ENCODE measurements at regions not wholly inside any gene's neighbourhood (a gene's known extent, or its start where the extent isn't known, plus 50 kb on each side); places are given as distances from the start of the nearest gene placed in this dataset.

DNA sequence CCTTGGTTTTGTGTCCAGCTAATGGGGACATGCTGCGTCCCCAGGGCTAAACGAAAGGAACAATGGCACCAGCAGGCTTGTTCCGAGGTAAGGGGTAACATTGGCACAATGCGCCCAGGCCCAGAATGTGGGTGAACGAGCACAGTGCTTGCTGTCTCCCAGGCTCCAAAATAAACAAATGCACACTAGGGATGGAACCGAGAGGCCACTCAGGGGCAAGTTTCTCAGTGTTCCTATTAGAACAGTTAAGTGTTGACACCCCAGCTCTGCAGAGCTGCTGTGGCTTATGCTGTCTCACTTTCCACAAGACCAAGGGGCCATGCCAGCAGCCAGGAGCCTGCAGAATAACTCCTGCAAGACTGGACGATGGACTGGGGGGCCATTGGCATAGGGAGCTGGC lies 492.4 kb downstream of the GADD45G start:
- no peak overlapping the region for H3K4me3 ChIP-seq (replicated peaks in 1 of 3; ENCODE audit: low read depth in 2 of 3, low read length in 3 of 3)
- WGBS (ENCODE audit: insufficient coverage), result 95% methylated on average over 7 of the region's 7 CpGs

DNA sequence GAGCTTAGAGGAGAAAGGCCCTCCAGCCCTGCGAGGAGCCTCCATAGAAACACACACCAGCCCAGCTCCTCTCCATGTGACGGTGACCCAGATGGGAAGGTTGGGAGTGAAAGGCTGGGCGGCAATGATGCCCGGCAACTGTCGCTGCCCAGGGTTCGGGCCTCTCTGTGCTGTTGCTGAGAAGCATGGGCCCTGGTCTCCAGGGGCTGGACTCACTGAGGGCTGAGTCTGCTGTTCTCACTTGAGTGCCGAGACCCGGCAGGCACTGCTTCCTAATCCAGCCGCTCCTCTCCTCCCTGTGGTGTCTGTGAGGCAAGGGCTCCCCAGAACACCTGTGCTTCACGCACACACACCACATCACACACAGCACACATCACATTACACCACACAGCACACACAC lies 493.6 kb downstream of the GADD45G start:
- H3K9me3 Mint-ChIP-seq, result no peaks in the 10 kb centered on the region
- H3K79me2 ChIP-seq (ENCODE audit: insufficient read depth, low read length), result no peaks in the 10 kb centered on the region
- H3K4me1 ChIP-seq (ENCODE audit: control insufficient read depth in 1 of 2, insufficient read depth in 2 of 2, low read length in 2 of 2), result peaks cover 0 to 3% of the 10 kb centered on the region in 2 donors
- H4K20me1 ChIP-seq (ENCODE audit: insufficient read depth, low read length), result no peaks in the 10 kb centered on the region
- H3K9me3 ChIP-seq (replicated peaks in 1 of 2; ENCODE audit: control insufficient read depth in 1 of 2, insufficient read depth in 1 of 2, low read length in 2 of 2), result no peaks in the 10 kb centered on the region
- H3K4me2 ChIP-seq (replicated peaks; ENCODE audit: extremely low read depth, low read length, poor library complexity, severe bottlenecking), result no peak overlapping the region
- no peak overlapping the region for H3K4me3 ChIP-seq (replicated peaks in 1 of 3; ENCODE audit: low read depth in 2 of 3, low read length in 3 of 3)
- TF ChIP-seq, protein P1, sequence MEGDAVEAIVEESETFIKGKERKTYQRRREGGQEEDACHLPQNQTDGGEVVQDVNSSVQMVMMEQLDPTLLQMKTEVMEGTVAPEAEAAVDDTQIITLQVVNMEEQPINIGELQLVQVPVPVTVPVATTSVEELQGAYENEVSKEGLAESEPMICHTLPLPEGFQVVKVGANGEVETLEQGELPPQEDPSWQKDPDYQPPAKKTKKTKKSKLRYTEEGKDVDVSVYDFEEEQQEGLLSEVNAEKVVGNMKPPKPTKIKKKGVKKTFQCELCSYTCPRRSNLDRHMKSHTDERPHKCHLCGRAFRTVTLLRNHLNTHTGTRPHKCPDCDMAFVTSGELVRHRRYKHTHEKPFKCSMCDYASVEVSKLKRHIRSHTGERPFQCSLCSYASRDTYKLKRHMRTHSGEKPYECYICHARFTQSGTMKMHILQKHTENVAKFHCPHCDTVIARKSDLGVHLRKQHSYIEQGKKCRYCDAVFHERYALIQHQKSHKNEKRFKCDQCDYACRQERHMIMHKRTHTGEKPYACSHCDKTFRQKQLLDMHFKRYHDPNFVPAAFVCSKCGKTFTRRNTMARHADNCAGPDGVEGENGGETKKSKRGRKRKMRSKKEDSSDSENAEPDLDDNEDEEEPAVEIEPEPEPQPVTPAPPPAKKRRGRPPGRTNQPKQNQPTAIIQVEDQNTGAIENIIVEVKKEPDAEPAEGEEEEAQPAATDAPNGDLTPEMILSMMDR (IDR thresholded peaks at IDR 0.05), result no peak
- H3K4me1 Mint-ChIP-seq, result peaks cover 7% of the 10 kb centered on the region
- H3K27me3 ChIP-seq (ENCODE audit: control insufficient read depth in 2 of 2, insufficient read depth in 2 of 2, low read length in 2 of 2), result peaks cover 0 to 21% of the 10 kb centered on the region in 2 donors
- H3K27ac ChIP-seq (ENCODE audit: low read depth in 1 of 2, low read length in 2 of 2), result no peak overlapping the region
- H3K36me3 Mint-ChIP-seq, result no peaks in the 10 kb centered on the region
- WGBS (ENCODE audit: insufficient coverage), result 90% methylated on average over 8 of the region's 10 CpGs
- no peaks in the 10 kb centered on the region for H3K36me3 ChIP-seq (replicated peaks in 1 of 2; ENCODE audit: control insufficient read depth in 1 of 2, insufficient read depth in 2 of 2, low read length in 2 of 2)
- intact Hi-C loops (cut with micrococcal nuclease), result no loop called here
- peaks cover 13 to 24% (median 19%) of the 10 kb centered on the region in 3 donors for H3K27me3 Mint-ChIP-seq (ENCODE audit: low read depth in 3 of 3)
- no peak overlapping the region for H3K27ac Mint-ChIP-seq
- H3K4me3 Mint-ChIP-seq, result no peak overlapping the region
- H2AFZ ChIP-seq (ENCODE audit: insufficient read depth, low read depth, low read length, poor library complexity, severe bottlenecking), result no peak overlapping the region
- H3K9ac ChIP-seq (ENCODE audit: insufficient read depth, low read length, poor library complexity, severe bottlenecking), result no peak overlapping the region
- DNase-seq, result no peak

More for the DNA sequence above, 492.4 kb downstream of the GADD45G start:
- H3K9me3 ChIP-seq (replicated peaks in 1 of 2; ENCODE audit: control insufficient read depth in 1 of 2, insufficient read depth in 1 of 2, low read length in 2 of 2), result no peaks in the 10 kb centered on the region
- DNase-seq, result no peak
- intact Hi-C loops (cut with micrococcal nuclease), result no loop called here
- H3K27me3 ChIP-seq (ENCODE audit: control insufficient read depth in 2 of 2, insufficient read depth in 2 of 2, low read length in 2 of 2), result peaks cover 0 to 25% of the 10 kb centered on the region in 2 donors
- H3K4me1 ChIP-seq (ENCODE audit: control insufficient read depth in 1 of 2, insufficient read depth in 2 of 2, low read length in 2 of 2), result peaks cover 0 to 3% of the 10 kb centered on the region in 2 donors
- no peak overlapping the region for H3K27ac ChIP-seq (ENCODE audit: low read depth in 1 of 2, low read length in 2 of 2)
- no peak overlapping the region for H3K9ac ChIP-seq (ENCODE audit: insufficient read depth, low read length, poor library complexity, severe bottlenecking)
- no peaks in the 10 kb centered on the region for H4K20me1 ChIP-seq (ENCODE audit: insufficient read depth, low read length)
- Mint-ChIP-seq H3K4me1 (peaks cover 11% of the 10 kb centered on the region), H3K4me3 (no peak overlapping the region), H3K36me3 (no peaks in the 10 kb centered on the region), H3K27ac (no peak overlapping the region), H3K9me3 (no peaks in the 10 kb centered on the region), H3K27me3 (ENCODE audit: low read depth in 3 of 3) (peaks cover 15 to 29% (median 24%) of the 10 kb centered on the region in 3 donors)
- no peaks in the 10 kb centered on the region for H3K36me3 ChIP-seq (replicated peaks in 1 of 2; ENCODE audit: control insufficient read depth in 1 of 2, insufficient read depth in 2 of 2, low read length in 2 of 2)
- TF ChIP-seq, protein P1 (IDR thresholded peaks at IDR 0.05), result no peak
- no peaks in the 10 kb centered on the region for H3K79me2 ChIP-seq (ENCODE audit: insufficient read depth, low read length)
- no peak overlapping the region for H3K4me2 ChIP-seq (replicated peaks; ENCODE audit: extremely low read depth, low read length, poor library complexity, severe bottlenecking)
- H2AFZ ChIP-seq (ENCODE audit: insufficient read depth, low read depth, low read length, poor library complexity, severe bottlenecking), result no peak overlapping the region
